H1 (cell line): ENCODE measurements at regions not wholly inside any gene's neighbourhood (a gene's known extent, or its start where the extent isn't known, plus 50 kb on each side); places are given as distances from the start of the nearest gene placed in this dataset.

Experiments used
- CTCF ChIA-PET: fragments of 300-600 bp; sonication (Branson Sonifier 250); formaldehyde crosslinking; loops from one replicate; lab custom pipeline; 2021; ENCODE audit not compliant: partially characterized antibody; lab: Charles Lee
- POLR2A ChIA-PET: fragments of 300-600 bp; sonication (Branson Sonifier 250); formaldehyde crosslinking; loops from one replicate; lab custom pipeline; 2021; ENCODE audit warnings: inconsistent platforms; ENCODE audit not compliant: partially characterized antibody; lab: Charles Lee
- DNase-seq, 2 experiments: peaks; one replicate each; pipeline versions ENCODE4 v3.0.0 to v3.0.0-alpha.2; 2010 to 2022; ENCODE audit warnings: low spot score in 2 of 2, low read depth in 1 of 2, mixed read lengths in 1 of 2
- FAIRE-seq: peaks from 2 replicates; lab custom pipeline; 2011; peaks lifted over from hg19 to GRCh38; lab: Jason Lieb, UNC
- H2AFZ ChIP-seq: 2 replicates; pipeline ENCODE4 v1.8.1; 2012; ENCODE audit warnings: low read length, inconsistent platforms
- H2AK5ac ChIP-seq: 2 replicates; pipeline ENCODE4 v1.6.1; 2013; ENCODE audit warnings: low read depth, low read length
- H2BK120ac ChIP-seq: replicated peaks from 2 replicates; pipeline ENCODE3; 2013; ENCODE audit warnings: low read depth, low read length, inconsistent platforms
- H2BK12ac ChIP-seq: 2 replicates; pipeline ENCODE4 v1.6.1; 2013; ENCODE audit warnings: low read depth, low read length
- H2BK15ac ChIP-seq: 2 replicates; pipeline ENCODE4 v1.6.1; 2013; ENCODE audit warnings: low read length
- H2BK20ac ChIP-seq: 2 replicates; pipeline ENCODE4 v1.6.1; 2013; ENCODE audit warnings: low read length
- H2BK5ac ChIP-seq: 2 replicates; pipeline ENCODE4 v1.6.1; 2013; ENCODE audit warnings: low read depth, low read length
- H3K14ac ChIP-seq: 2 replicates; pipeline ENCODE4 v1.6.1; 2013; ENCODE audit warnings: inconsistent platforms; ENCODE audit not compliant: insufficient read length
- H3K18ac ChIP-seq: 2 replicates; pipeline ENCODE4 v1.6.1; 2013; ENCODE audit warnings: low read length; ENCODE audit errors: extremely low read depth
- H3K23ac ChIP-seq: 2 replicates; pipeline ENCODE4 v1.6.1; 2013; ENCODE audit warnings: inconsistent platforms; ENCODE audit not compliant: insufficient read length
- H3K23me2 ChIP-seq: 2 replicates; pipeline ENCODE4 v1.6.1; 2013; ENCODE audit warnings: low read depth, low read length
- H3K27ac ChIP-seq: 2 replicates; pipeline ENCODE4 v1.6.1; 2011; ENCODE audit warnings: low read depth, low read length, inconsistent platforms
- H3K27me3 ChIP-seq, 4 experiments: replicated peaks in 1 of 4; 1 replicate in 1 of 4; 2 replicates in 3 of 4; pipeline versions ENCODE4 v1.6.1 to v1.8.1; 2011 to 2013; ENCODE audit warnings: low read length in 3 of 4, mild to moderate bottlenecking in 3 of 4, inconsistent platforms in 2 of 4, mixed read lengths in 2 of 4, moderate library complexity in 1 of 4; ENCODE audit not compliant: control insufficient read depth in 3 of 4, insufficient read depth in 3 of 4; ENCODE audit errors: extremely low read depth in 1 of 4
- H3K36me3 ChIP-seq, 4 experiments: 2 replicates each; pipeline versions ENCODE4 v1.6.1 to v1.8.1; 2011 to 2013; ENCODE audit warnings: mild to moderate bottlenecking in 4 of 4, low read length in 3 of 4, moderate library complexity in 2 of 4, control low read depth in 1 of 4, inconsistent platforms in 1 of 4; ENCODE audit not compliant: insufficient read depth in 4 of 4, control insufficient read depth in 2 of 4
- H3K4ac ChIP-seq: replicated peaks from 2 replicates; pipeline ENCODE3; 2013; ENCODE audit warnings: low read length, low read depth, mixed read lengths, inconsistent platforms; ENCODE audit not compliant: insufficient read length
- H3K4me1 ChIP-seq, 4 experiments: replicated peaks in 1 of 4; 1 replicate in 1 of 4; 2 replicates in 3 of 4; pipeline versions ENCODE4 v1.6.1 to v1.8.1; 2011 to 2013; ENCODE audit warnings: low read length in 3 of 4, inconsistent platforms in 2 of 4, mixed read lengths in 1 of 4; ENCODE audit not compliant: insufficient read depth in 4 of 4, control insufficient read depth in 3 of 4
- H3K4me2 ChIP-seq, 2 experiments: 2 replicates each; pipeline versions ENCODE4 v1.6.1 to v1.8.1; 2011 to 2013; ENCODE audit warnings: low read depth in 2 of 2, low read length in 2 of 2, control low read depth in 1 of 2, inconsistent platforms in 1 of 2, mild to moderate bottlenecking in 1 of 2; ENCODE audit not compliant: insufficient read depth in 1 of 2
- H3K4me3 ChIP-seq, 4 experiments: fragments of 200-600, 300-600 bp in 1 of 4; sonication (generic), shearing (Covaris generic), sonication (Bioruptor Twin) in 1 of 4; 2 replicates each; pipeline versions ENCODE4 v1.5.1 to v1.8.1; 2011 to 2016; ENCODE audit warnings: low read length in 4 of 4, low read depth in 3 of 4, control low read depth in 2 of 4, inconsistent platforms in 2 of 4, mild to moderate bottlenecking in 2 of 4, mixed read lengths in 1 of 4, moderate library complexity in 1 of 4; ENCODE audit not compliant: insufficient read depth in 2 of 4; ENCODE audit errors: extremely low read depth in 1 of 4
- H3K56ac ChIP-seq: replicated peaks from 2 replicates; pipeline ENCODE3; 2013; ENCODE audit warnings: low read depth, mild to moderate bottlenecking, mixed read lengths, low read length, inconsistent platforms; ENCODE audit not compliant: insufficient read length
- H3K79me1 ChIP-seq: 2 replicates; pipeline ENCODE4 v1.6.1; 2013; ENCODE audit warnings: low read depth, low read length, control low read depth
- H3K79me2 ChIP-seq, 2 experiments: 2 replicates each; pipeline versions ENCODE4 v1.6.1 to v1.8.1; 2012 to 2013; ENCODE audit warnings: low read length in 2 of 2, mild to moderate bottlenecking in 2 of 2, inconsistent platforms in 1 of 2; ENCODE audit not compliant: insufficient read depth in 2 of 2, control insufficient read depth in 1 of 2
- H3K9ac ChIP-seq, 4 experiments: replicated peaks in 1 of 4; 1 replicate in 1 of 4; 2 replicates in 3 of 4; pipeline versions ENCODE4 v1.6.1 to v1.8.1; 2011 to 2013; ENCODE audit warnings: low read depth in 3 of 4, low read length in 3 of 4, control low read depth in 2 of 4, mild to moderate bottlenecking in 2 of 4, moderate library complexity in 2 of 4, inconsistent platforms in 1 of 4; ENCODE audit errors: extremely low read depth in 1 of 4
- H3K9me3 ChIP-seq, 2 experiments: 2 replicates each; pipeline versions ENCODE4 v1.6.1 to v1.8.1; 2012 to 2013; ENCODE audit warnings: mild to moderate bottlenecking in 2 of 2, moderate library complexity in 2 of 2, control low read depth in 1 of 2, inconsistent platforms in 1 of 2, low read depth in 1 of 2, low read length in 1 of 2, mixed read lengths in 1 of 2; ENCODE audit not compliant: insufficient read depth in 2 of 2
- H4K20me1 ChIP-seq, 2 experiments: replicated peaks in 1 of 2; 2 replicates each; pipeline versions ENCODE3 to v1.8.1; 2011 to 2013; ENCODE audit warnings: inconsistent platforms in 2 of 2, low read length in 2 of 2, mild to moderate bottlenecking in 1 of 2; ENCODE audit not compliant: insufficient read depth in 2 of 2, control insufficient read depth in 1 of 2
- H4K5ac ChIP-seq: 2 replicates; pipeline ENCODE4 v1.6.1; 2013; ENCODE audit warnings: low read length, low read depth, mixed read lengths, inconsistent platforms; ENCODE audit not compliant: insufficient read length
- H4K8ac ChIP-seq: 2 replicates; pipeline ENCODE4 v1.8.0; 2013; ENCODE audit warnings: mild to moderate bottlenecking, moderate library complexity, low read length, inconsistent platforms; ENCODE audit not compliant: insufficient read depth; ENCODE audit errors: extremely low read depth
- H4K91ac ChIP-seq: replicated peaks from 2 replicates; pipeline ENCODE3; 2013; ENCODE audit warnings: low read length, mixed read lengths, inconsistent platforms; ENCODE audit not compliant: insufficient read length
- ASH2L ChIP-seq: fragments of 200-600, 300-600 bp; sonication (generic); IDR thresholded peaks from one replicate; pipeline ENCODE4 v1.7.1; 2017; ENCODE audit warnings: low read length
- BACH1 ChIP-seq: IDR thresholded peaks from 2 replicates; pipeline ENCODE4 v1.6.1; 2012; ENCODE audit warnings: low read length, improper control_type of control experiment
- CEBPB ChIP-seq: IDR thresholded peaks from 2 replicates; pipeline ENCODE4 v1.6.1; 2012; ENCODE audit warnings: low read depth, low read length
- KDM1A ChIP-seq: fragments of 200-600, 300-600 bp; sonication (generic); IDR thresholded peaks from 2 replicates; pipeline ENCODE4 v1.7.1; 2016; ENCODE audit warnings: mild to moderate bottlenecking, low read length, borderline replicate concordance
- KDM4A ChIP-seq: IDR thresholded peaks from one replicate; pipeline ENCODE4 v1.7.1; 2012; ENCODE audit warnings: low read depth, mild to moderate bottlenecking, moderate library complexity, low read length, inconsistent platforms; ENCODE audit not compliant: severe bottlenecking
- KDM5A ChIP-seq: fragments of 200-600 bp; IDR thresholded peaks from 2 replicates; pipeline ENCODE4 v1.7.1; 2012; ENCODE audit warnings: mild to moderate bottlenecking, low read length, inconsistent platforms, mixed read lengths
- RFX5 ChIP-seq: IDR thresholded peaks from 2 replicates; pipeline ENCODE4 v1.6.1; 2011; ENCODE audit warnings: low read depth, low read length, improper control_type of control experiment, borderline replicate concordance
- TBP ChIP-seq: IDR thresholded peaks from 2 replicates; pipeline ENCODE4 v1.6.1; 2011; ENCODE audit warnings: low read depth, low read length, improper control_type of control experiment
- WGBS, 2 experiments: shearing (Covaris generic) in 1 of 2; methylation state at CpG; one replicate each; pipeline versions ENCODE4 v1.1.6 to v1.1.7; 2013 to 2015; ENCODE audit warnings: low lambda C conversion rate in 2 of 2, mixed read lengths in 2 of 2, inconsistent platforms in 1 of 2, low coverage in 1 of 2, missing lambda C conversion rate in 1 of 2; ENCODE audit not compliant: insufficient replicate concordance in 2 of 2, insufficient coverage in 1 of 2, insufficient read length in 1 of 2; ENCODE audit errors: extremely low coverage in 1 of 2, missing lambda C conversion rate in 1 of 2; 5-methylcytosine and 5-hydroxymethylcytosine counted together

DNA sequence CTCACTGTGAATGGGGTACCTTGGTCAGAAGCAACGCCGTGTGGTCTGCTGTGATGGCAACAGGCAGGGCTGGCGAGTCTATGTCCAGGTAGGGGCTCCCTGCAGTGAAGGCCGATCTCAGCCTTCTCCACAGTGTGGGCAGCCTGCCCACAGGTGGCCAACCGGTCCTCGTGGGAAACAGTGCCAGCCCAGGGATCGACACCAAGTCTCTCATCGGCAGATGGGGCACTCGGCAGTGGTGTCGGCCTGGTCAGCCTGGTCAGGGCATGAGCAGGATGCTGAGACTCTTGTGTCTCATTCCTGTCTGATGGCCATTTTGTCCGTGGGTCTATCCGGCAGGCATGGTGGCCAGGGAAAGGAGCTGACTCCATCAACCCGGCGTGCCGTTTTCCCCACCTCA is 92.2 kb downstream of the TNFRSF13B start:
- Histone ChIP-seq H3K4ac (no peak overlapping the region), H3K9me3 (no peaks in the 10 kb centered on the region), H4K20me1 (no peaks in the 10 kb centered on the region), H3K4me2 (no peak overlapping the region), H3K23me2 (no peaks in the 10 kb centered on the region), H4K8ac (no peak overlapping the region), H2BK5ac (no peak overlapping the region), H2AK5ac (no peak overlapping the region), H3K14ac (no peak overlapping the region), H3K27ac (no peak overlapping the region), H3K4me3 (no peak overlapping the region), H3K56ac (no peak overlapping the region), H3K18ac (no peak overlapping the region), H2BK15ac (no peak overlapping the region)
- 95% methylated on average over 15 of the region's 15 CpGs; no CpG with 5 or more reads in 1 of the 2 experiments for WGBS, 2 experiments
- no peak for FAIRE-seq
- no peak for TF ChIP-seq KDM4A
- no peak for TF ChIP-seq TBP
- TF ChIP-seq KDM1A = no peak
- TF ChIP-seq RFX5 = no peak
- TF ChIP-seq ASH2L = no peak
- no peak for TF ChIP-seq KDM5A
- TF ChIP-seq BACH1 = no peak
- no peak for TF ChIP-seq CEBPB
- TF ChIP-seq, all 59 proteins: peak for 0
- H3K9ac ChIP-seq = no peak overlapping the region
- no peaks in the 10 kb centered on the region for H3K27me3 ChIP-seq
- CTCF ChIA-PET = interaction anchor here (0.8 to 1.5 kb wide), 3 partner anchors 35 to 112 kb away, joined by 3 to 4 read pairs (median 4); no protein-coding TSS in a partner anchor
- no peak overlapping the region for H4K5ac ChIP-seq
- no peaks in the 10 kb centered on the region for H3K79me2 ChIP-seq
- DNase-seq = no peak
- H3K4me1 ChIP-seq = no peaks in the 10 kb centered on the region
- no peaks in the 10 kb centered on the region for H3K36me3 ChIP-seq
- no peaks in the 10 kb centered on the region for H3K79me1 ChIP-seq
- no peak overlapping the region for H4K91ac ChIP-seq
- no peak overlapping the region for H2AFZ ChIP-seq
- H2BK20ac ChIP-seq = no peak overlapping the region
- H2BK12ac ChIP-seq = no peak overlapping the region
- POLR2A ChIA-PET = no interaction called here
- no peak overlapping the region for H3K23ac ChIP-seq
- H2BK120ac ChIP-seq = no peak overlapping the region
